Astrocyte (in vitro differentiated cells and primary cell): ENCODE measurements at regions not wholly inside any gene's neighbourhood (a gene's known extent, or its start where the extent isn't known, plus 50 kb on each side); places are given as distances from the start of the nearest gene placed in this dataset.

Experiments
- DNase-seq: peaks from one replicate; pipeline ENCODE4 v3.0.0-alpha.2; 2010; ENCODE audit warnings: low read depth
- FAIRE-seq: peaks from 2 replicates; lab custom pipeline; 2011; peaks lifted over from hg19 to GRCh38; lab: Jason Lieb, UNC
- H2AFZ ChIP-seq: 2 replicates; pipeline ENCODE4 v1.6.0; 2012; ENCODE audit warnings: low read depth, low read length, inconsistent platforms
- H3K27ac ChIP-seq: 2 replicates; pipeline ENCODE4 v1.5.1; 2011; ENCODE audit warnings: low read depth, low read length, inconsistent platforms
- H3K27me3 ChIP-seq: 2 replicates; pipeline ENCODE4 v1.6.0; 2011; ENCODE audit warnings: low read length, inconsistent platforms; ENCODE audit not compliant: insufficient read depth
- H3K36me3 ChIP-seq: 2 replicates; pipeline ENCODE4 v1.5.1; 2011; ENCODE audit warnings: low read length, inconsistent platforms; ENCODE audit not compliant: insufficient read depth
- H3K4me1 ChIP-seq: 2 replicates; pipeline ENCODE4 v1.5.1; 2011; ENCODE audit warnings: low read length, inconsistent platforms; ENCODE audit not compliant: insufficient read depth
- H3K4me2 ChIP-seq: 2 replicates; pipeline ENCODE4 v1.6.0; 2012; ENCODE audit warnings: low read length, inconsistent platforms
- H3K4me3 ChIP-seq: 2 replicates; pipeline ENCODE4 v1.5.1; 2011; ENCODE audit warnings: low read depth, mild to moderate bottlenecking, low read length, inconsistent platforms; ENCODE audit not compliant: insufficient read depth
- H3K79me2 ChIP-seq: 2 replicates; pipeline ENCODE4 v1.6.0; 2012; ENCODE audit warnings: mild to moderate bottlenecking, low read length, inconsistent platforms; ENCODE audit not compliant: insufficient read depth
- H3K9ac ChIP-seq: 2 replicates; pipeline ENCODE4 v1.6.0; 2012; ENCODE audit warnings: mild to moderate bottlenecking, low read length, inconsistent platforms
- H3K9me3 ChIP-seq: 2 replicates; pipeline ENCODE4 v1.5.1; 2012; ENCODE audit warnings: low read depth, mild to moderate bottlenecking, low read length, inconsistent platforms; ENCODE audit not compliant: insufficient read depth
- H4K20me1 ChIP-seq: 2 replicates; pipeline ENCODE4 v1.6.0; 2012; ENCODE audit warnings: low read length, inconsistent platforms; ENCODE audit not compliant: insufficient read depth
- H3K27ac Mint-ChIP-seq: one replicate; pipeline ENCODE4 v1.8.0; 2021; ENCODE audit warnings: mild to moderate bottlenecking, mixed read lengths; ENCODE audit not compliant: unreplicated experiment
- H3K27me3 Mint-ChIP-seq: one replicate; pipeline ENCODE4 v1.8.0; 2021; ENCODE audit warnings: low read depth, mixed read lengths; ENCODE audit not compliant: unreplicated experiment
- H3K36me3 Mint-ChIP-seq: one replicate; pipeline ENCODE4 v1.8.0; 2021; ENCODE audit warnings: low read depth, mixed read lengths; ENCODE audit not compliant: unreplicated experiment
- H3K4me1 Mint-ChIP-seq: one replicate; pipeline ENCODE4 v1.8.0; 2021; ENCODE audit warnings: low read depth, mixed read lengths; ENCODE audit not compliant: unreplicated experiment
- H3K4me3 Mint-ChIP-seq: one replicate; pipeline ENCODE4 v1.8.0; 2021; ENCODE audit warnings: mild to moderate bottlenecking, moderate library complexity, mixed read lengths; ENCODE audit not compliant: unreplicated experiment
- H3K9me3 Mint-ChIP-seq: one replicate; pipeline ENCODE4 v1.8.0; 2021; ENCODE audit warnings: mild to moderate bottlenecking, mixed read lengths; ENCODE audit not compliant: unreplicated experiment
- CTCF ChIP-seq: IDR thresholded peaks from 2 replicates; pipeline ENCODE4 v1.5.1; 2011; ENCODE audit warnings: low read depth, mild to moderate bottlenecking, inconsistent platforms, low read length, moderate library complexity; ENCODE audit not compliant: insufficient read depth
- EZH2 ChIP-seq: IDR thresholded peaks from 2 replicates; pipeline ENCODE4 v1.6.1; 2012; ENCODE audit warnings: mild to moderate bottlenecking, low read length, inconsistent platforms; ENCODE audit not compliant: insufficient read depth

- Histone ChIP-seq H3K4me3 (no peak overlapping the region), H3K36me3 (no peaks in the 10 kb centered on the region), H3K9ac (no peak overlapping the region), H3K4me2 (no peak overlapping the region), H3K27ac (no peak overlapping the region), H4K20me1 (no peaks in the 10 kb centered on the region), H2AFZ (no peak overlapping the region), H3K79me2 (no peaks in the 10 kb centered on the region), H3K27me3 (no peaks in the 10 kb centered on the region), H3K9me3 (no peaks in the 10 kb centered on the region), H3K4me1 (peaks cover 5% of the 10 kb centered on the region)
- Mint-ChIP-seq H3K4me1 (peaks cover 3% of the 10 kb centered on the region), H3K4me3 (no peak overlapping the region), H3K9me3 (no peaks in the 10 kb centered on the region), H3K36me3 (no peaks in the 10 kb centered on the region), H3K27ac (no peak overlapping the region), H3K27me3 (peaks cover 21% of the 10 kb centered on the region)
- no peak for TF ChIP-seq EZH2
- TF ChIP-seq CTCF: no peak
- no peak for FAIRE-seq
- no peak for DNase-seq
These were observed 73.9 kb upstream of the SMNDC1 start for GRCh38 chr10:110378533-110379108.

GRCh38 chr10:110379831-110380230, 75.1 kb upstream of the SMNDC1 start:
- H2AFZ ChIP-seq: no peak overlapping the region
- H3K4me1 ChIP-seq: peaks cover 5% of the 10 kb centered on the region
- no peaks in the 10 kb centered on the region for H3K27me3 ChIP-seq
- peaks cover 21% of the 10 kb centered on the region for H3K27me3 Mint-ChIP-seq
- no peak overlapping the region for H3K4me3 Mint-ChIP-seq
- DNase-seq (no peak), FAIRE-seq (no peak)
- no peak overlapping the region for H3K9ac ChIP-seq
- no peaks in the 10 kb centered on the region for H3K36me3 Mint-ChIP-seq
- no peaks in the 10 kb centered on the region for H4K20me1 ChIP-seq
- H3K79me2 ChIP-seq: no peaks in the 10 kb centered on the region
- no peak overlapping the region for H3K4me2 ChIP-seq
- no peaks in the 10 kb centered on the region for H3K4me1 Mint-ChIP-seq
- TF ChIP-seq EZH2 (no peak), CTCF (no peak)
- no peaks in the 10 kb centered on the region for H3K36me3 ChIP-seq
- H3K4me3 ChIP-seq: no peak overlapping the region
- no peak overlapping the region for H3K27ac ChIP-seq
- no peaks in the 10 kb centered on the region for H3K9me3 Mint-ChIP-seq
- H3K27ac Mint-ChIP-seq: no peak overlapping the region
- H3K9me3 ChIP-seq: no peaks in the 10 kb centered on the region

GRCh38 chr10:110380293-110380692, 75.6 kb upstream of the SMNDC1 start:
- H3K9me3 Mint-ChIP-seq: no peaks in the 10 kb centered on the region
- H3K4me1 Mint-ChIP-seq: no peaks in the 10 kb centered on the region
- H3K4me2 ChIP-seq: no peak overlapping the region
- no peak overlapping the region for H3K27ac ChIP-seq
- peaks cover 21% of the 10 kb centered on the region for H3K27me3 Mint-ChIP-seq
- no peaks in the 10 kb centered on the region for H4K20me1 ChIP-seq
- no peaks in the 10 kb centered on the region for H3K9me3 ChIP-seq
- peaks cover 5% of the 10 kb centered on the region for H3K4me1 ChIP-seq
- no peak for FAIRE-seq
- no peaks in the 10 kb centered on the region for H3K36me3 Mint-ChIP-seq
- no peak for DNase-seq
- H3K36me3 ChIP-seq: no peaks in the 10 kb centered on the region
- H3K4me3 Mint-ChIP-seq: no peak overlapping the region
- H3K79me2 ChIP-seq: no peaks in the 10 kb centered on the region
- TF ChIP-seq CTCF (no peak), EZH2 (no peak)
- H3K27ac Mint-ChIP-seq: no peak overlapping the region
- H3K27me3 ChIP-seq: no peaks in the 10 kb centered on the region
- no peak overlapping the region for H3K4me3 ChIP-seq
- H3K9ac ChIP-seq: no peak overlapping the region
- H2AFZ ChIP-seq: no peak overlapping the region
